IMR-90 (cell line): ENCODE measurements at regions not wholly inside any gene's neighbourhood (a gene's known extent, or its start where the extent isn't known, plus 50 kb on each side); places are given as distances from the start of the nearest gene placed in this dataset.

Source experiments
- ATAC-seq: fragments of 200-7000 bp; cut with Tn5 transposase; 2 replicates; pipeline ENCODE4 v1.9.1; 2020; ENCODE audit warnings: low read depth, mild to moderate bottlenecking, moderate library complexity
- BruUV-seq: library from RNA; stranded (reverse); fragments of 400-500 nt; replicated peaks from 2 replicates; lab custom pipeline; 2021; lab: Mats Ljungman, UMichigan
- CTCF ChIA-PET: fragments of 300-600 bp; formaldehyde crosslinking; extraction: SDS; loops from one replicate; lab custom pipeline; 2021; ENCODE audit warnings: antibody characterized with exemption; lab: Yijun Ruan, JAX
- POLR2A ChIA-PET: fragments of 300-600 bp; sonication (Branson Sonifier 250); formaldehyde crosslinking; loops from one replicate; lab custom pipeline; 2022; ENCODE audit warnings: antibody characterized with exemption; ENCODE audit not compliant: unreplicated experiment; lab: Charles Lee
- DNase-seq: peaks from one replicate; pipeline ENCODE4 v3.0.0; 2013
- H2AFZ ChIP-seq: replicated peaks from 2 replicates; pipeline ENCODE3; 2013; ENCODE audit warnings: low read length, mild to moderate bottlenecking; ENCODE audit not compliant: poor library complexity
- H2AK5ac ChIP-seq: 2 replicates; pipeline ENCODE4 v1.6.1; 2013; ENCODE audit warnings: low read depth, low read length, inconsistent platforms
- H2AK9ac ChIP-seq: replicated peaks from 2 replicates; pipeline ENCODE3; 2013; ENCODE audit warnings: mild to moderate bottlenecking, low read depth, low read length, moderate library complexity; ENCODE audit not compliant: poor library complexity
- H2BK120ac ChIP-seq: 2 replicates; pipeline ENCODE4 v1.6.1; 2013; ENCODE audit warnings: low read depth, low read length, inconsistent platforms
- H2BK15ac ChIP-seq: 3 replicates; pipeline ENCODE4 v1.6.1; 2013; ENCODE audit warnings: low read depth, low read length, inconsistent platforms
- H2BK20ac ChIP-seq: 2 replicates; pipeline ENCODE4 v1.6.1; 2013; ENCODE audit warnings: low read depth, mild to moderate bottlenecking, inconsistent platforms, low read length, moderate library complexity
- H2BK5ac ChIP-seq: 2 replicates; pipeline ENCODE4 v1.6.1; 2013; ENCODE audit warnings: mild to moderate bottlenecking, low read depth, low read length, inconsistent platforms; ENCODE audit not compliant: poor library complexity, severe bottlenecking
- H3K14ac ChIP-seq: replicated peaks from 2 replicates; pipeline ENCODE4 v1.6.1; 2013; ENCODE audit warnings: low read depth, low read length, inconsistent platforms
- H3K18ac ChIP-seq: 2 replicates; pipeline ENCODE4 v1.6.1; 2013; ENCODE audit warnings: low read depth, low read length, control low read depth
- H3K23ac ChIP-seq: 2 replicates; pipeline ENCODE4 v1.6.1; 2013; ENCODE audit warnings: low read depth, low read length, inconsistent platforms
- H3K27ac ChIP-seq: 2 replicates; pipeline ENCODE4 v1.5.1; 2013; ENCODE audit warnings: mild to moderate bottlenecking, control low read depth, low read length; ENCODE audit not compliant: insufficient read depth
- H3K27me3 ChIP-seq: 2 replicates; pipeline ENCODE4 v1.6.1; 2013; ENCODE audit warnings: low read length; ENCODE audit not compliant: control insufficient read depth, insufficient read depth
- H3K36me3 ChIP-seq: 2 replicates; pipeline ENCODE4 v1.6.1; 2013; ENCODE audit warnings: low read length, mixed read lengths; ENCODE audit not compliant: control insufficient read depth, insufficient read depth
- H3K4ac ChIP-seq: 2 replicates; pipeline ENCODE4 v1.6.1; 2013; ENCODE audit warnings: low read depth, low read length, inconsistent platforms
- H3K4me1 ChIP-seq: 2 replicates; pipeline ENCODE4 v1.6.1; 2013; ENCODE audit warnings: low read length, mixed read lengths; ENCODE audit not compliant: control insufficient read depth, insufficient read depth
- H3K4me2 ChIP-seq: 2 replicates; pipeline ENCODE4 v1.6.1; 2013; ENCODE audit warnings: low read depth, mild to moderate bottlenecking, control low read depth, low read length, moderate library complexity
- H3K4me3 ChIP-seq: 2 replicates; pipeline ENCODE4 v1.5.1; 2013; ENCODE audit warnings: low read depth, mild to moderate bottlenecking, control low read depth, low read length, moderate library complexity; ENCODE audit not compliant: insufficient read depth
- H3K56ac ChIP-seq: 2 replicates; pipeline ENCODE4 v1.6.1; 2013; ENCODE audit warnings: low read length, inconsistent platforms; ENCODE audit not compliant: insufficient read depth; ENCODE audit errors: extremely low read depth
- H3K79me1 ChIP-seq, 2 experiments: 2 replicates each; pipeline ENCODE4 v1.6.1; 2013; ENCODE audit warnings: low read length in 2 of 2, inconsistent platforms in 1 of 2, low read depth in 1 of 2
- H3K9ac ChIP-seq: 2 replicates; pipeline ENCODE4 v1.6.1; 2013; ENCODE audit warnings: low read depth, low read length, control low read depth
- H3K9me1 ChIP-seq: 2 replicates; pipeline ENCODE4 v1.6.1; 2013; ENCODE audit warnings: low read length, inconsistent platforms; ENCODE audit not compliant: insufficient read depth
- H3K9me3 ChIP-seq: 2 replicates; pipeline ENCODE4 v1.6.1; 2013; ENCODE audit warnings: low read length; ENCODE audit not compliant: control insufficient read depth, insufficient read depth
- H4K20me1 ChIP-seq: 2 replicates; pipeline ENCODE4 v1.6.1; 2013; ENCODE audit warnings: low read length, inconsistent platforms; ENCODE audit not compliant: insufficient read depth
- H4K5ac ChIP-seq: 2 replicates; pipeline ENCODE4 v1.6.1; 2013; ENCODE audit warnings: mild to moderate bottlenecking, low read depth, low read length, control low read depth
- H4K8ac ChIP-seq, 2 experiments: 2 replicates each; pipeline ENCODE4 v1.6.1; 2013; ENCODE audit warnings: low read depth in 2 of 2, low read length in 2 of 2, control low read depth in 1 of 2, inconsistent platforms in 1 of 2
- H4K91ac ChIP-seq: 2 replicates; pipeline ENCODE4 v1.6.1; 2013; ENCODE audit warnings: low read depth, low read length, inconsistent platforms; ENCODE audit not compliant: insufficient read depth
- FOS ChIP-seq: fragments of 150-350 bp; IDR thresholded peaks from 2 replicates; pipeline ENCODE4 v1.6.1; 2016; ENCODE audit warnings: low read depth, low read length
- RAD21 ChIP-seq: IDR thresholded peaks from 2 replicates; pipeline ENCODE4 v1.6.1; 2012; ENCODE audit warnings: low read length, improper control_type of control experiment
- RCOR1 ChIP-seq: IDR thresholded peaks from 2 replicates; pipeline ENCODE4 v1.6.1; 2012; ENCODE audit warnings: mild to moderate bottlenecking, low read length, improper control_type of control experiment; ENCODE audit not compliant: insufficient replicate concordance
- WGBS, 2 experiments: methylation state at CpG; one replicate each; pipeline versions ENCODE4 v1.1.5 to v1.1.7; 2013; ENCODE audit warnings: missing lambda C conversion rate in 2 of 2; ENCODE audit not compliant: insufficient read length in 1 of 2; ENCODE audit errors: extremely low coverage in 2 of 2; 5-methylcytosine and 5-hydroxymethylcytosine counted together
- dilution Hi-C: fragments of 300-500 bp; cut with HindIII; formaldehyde crosslinking; loops from one replicate; pipeline ENCODE4 v1.14.3; 2018; ENCODE audit warnings: low sequenced_read_pairs; ENCODE audit not compliant: unreplicated experiment
- in situ Hi-C: fragments of 300-500 bp; cut with MboI; formaldehyde crosslinking; loops from 3 replicates; pipeline ENCODE4 v1.14.3; 2019; ENCODE audit warnings: low sequenced_read_pairs, inconsistent platforms, mixed read lengths
- intact Hi-C: fragments of 100-400 bp; cut with micrococcal nuclease; formaldehyde crosslinking; loops from 2 replicates; pipeline ENCODE4 v1.10.0; 2022

- in situ Hi-C loops (no loop called here), intact Hi-C loops (no loop called here), dilution Hi-C loops (no loop called here)
- H3K79me1 ChIP-seq: no peaks in the 10 kb centered on the region
- H4K91ac ChIP-seq: no peak overlapping the region
- H3K14ac ChIP-seq: no peak overlapping the region
- ATAC-seq (no peak), DNase-seq (no peak)
- no TSS peak for BruUV-seq
- no peaks in the 10 kb centered on the region for H3K9me3 ChIP-seq
- no peak overlapping the region for H2BK20ac ChIP-seq
- ChIA-PET POLR2A (no interaction called here), CTCF (interaction anchor here (1.0 kb wide), 1 partner anchor 10 kb away, joined by 3 read pairs; no protein-coding TSS in a partner anchor)
- no peak overlapping the region for H3K18ac ChIP-seq
- no peak overlapping the region for H4K5ac ChIP-seq
- no peak overlapping the region for H2AK5ac ChIP-seq
- no peak overlapping the region for H2AK9ac ChIP-seq
- no peaks in the 10 kb centered on the region for H3K36me3 ChIP-seq
- H3K4me2 ChIP-seq: no peak overlapping the region
- H3K9ac ChIP-seq: no peak overlapping the region
- H3K27me3 ChIP-seq: no peaks in the 10 kb centered on the region; the same call in 1 of the 2 replicates
- H2BK120ac ChIP-seq: no peak overlapping the region
- no peak overlapping the region for H3K27ac ChIP-seq
- no CpG with 5 or more reads among the region's 5 CpGs for WGBS, 2 experiments
- H3K4ac ChIP-seq: no peak overlapping the region
- no peaks in the 10 kb centered on the region for H3K4me1 ChIP-seq
- no peak overlapping the region for H2BK5ac ChIP-seq
- no peaks in the 10 kb centered on the region for H3K9me1 ChIP-seq
- no peak overlapping the region for H3K23ac ChIP-seq
- no peak overlapping the region for H3K56ac ChIP-seq
- no peak overlapping the region for H2BK15ac ChIP-seq
- peak overlapping the region; percentile 32 for H2AFZ ChIP-seq
- TF ChIP-seq FOS (no peak), RCOR1 (no peak), RAD21 (no peak)
- no peak overlapping the region for H3K4me3 ChIP-seq
- H4K20me1 ChIP-seq: no peaks in the 10 kb centered on the region
- no peak overlapping the region for H4K8ac ChIP-seq
Observed at GRCh38 chr3:17799312-17799711, 56.9 kb upstream of the TBC1D5 start.
